NCI-H2196 treated with DMSO at 0.1 percent for 48 hours (cell line): ENCODE measurements at regions not wholly inside any gene's neighbourhood (a gene's known extent, or its start where the extent isn't known, plus 50 kb on each side); places are given as distances from the start of the nearest gene placed in this dataset.
"Not testable (repeated sequence)": the region's sequence is repeated elsewhere in the genome, so short reads cannot be mapped to it uniquely, and the experiment has no call there.

Experiments used
- DNase-seq: peaks from one replicate; lab custom pipeline; 2025; ENCODE audit not compliant: unreplicated experiment; lab: John Stamatoyannopoulos, UW

DNA sequence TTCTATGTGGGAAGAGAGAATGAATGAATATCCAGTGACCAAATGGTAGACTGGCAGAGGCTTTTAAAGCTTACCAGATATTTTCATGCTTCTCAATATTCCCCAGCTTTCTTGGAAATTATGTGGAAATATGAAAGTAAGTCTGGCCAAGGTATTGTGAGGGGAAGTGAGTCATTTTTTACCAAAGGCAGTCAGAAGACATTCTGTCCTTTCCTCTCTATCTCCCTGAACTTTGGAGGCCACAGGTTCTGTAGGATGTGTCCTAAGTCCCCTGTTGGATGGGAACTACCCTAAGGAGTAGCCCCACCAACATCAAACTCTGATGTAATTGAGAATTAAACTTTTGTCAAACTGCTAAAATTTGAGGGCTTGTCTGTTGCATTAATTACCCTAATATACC lies 593.8 kb upstream of the NRSN1 start:
- no peak for DNase-seq

GRCh38 chr6:23533311-23533710 lies 592.7 kb upstream of the NRSN1 start:
- no peak for DNase-seq

DNA sequence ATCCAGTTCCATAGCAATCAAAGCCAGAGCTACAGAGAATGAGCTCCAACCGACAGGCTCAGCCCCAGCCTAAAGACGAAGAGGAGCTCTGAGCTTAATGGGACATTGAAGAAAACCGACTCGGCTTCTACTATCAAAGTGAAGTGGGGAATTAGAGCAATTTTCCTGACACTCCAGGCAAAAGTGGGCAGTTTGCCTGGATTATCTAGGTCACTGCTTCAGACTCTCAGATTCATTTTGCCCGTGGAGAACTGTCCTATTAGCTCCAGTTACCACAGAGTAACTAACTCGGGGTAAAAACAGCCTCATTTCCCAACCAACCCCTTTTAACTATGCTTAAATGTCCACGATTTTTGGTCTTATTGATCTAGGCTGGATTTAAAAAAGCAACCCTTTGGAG lies 592.1 kb upstream of the NRSN1 start:
- peak; percentile 14 for DNase-seq

GRCh38 chr6:23534351-23534750 lies 591.7 kb upstream of the NRSN1 start:
- no peak for DNase-seq

DNA sequence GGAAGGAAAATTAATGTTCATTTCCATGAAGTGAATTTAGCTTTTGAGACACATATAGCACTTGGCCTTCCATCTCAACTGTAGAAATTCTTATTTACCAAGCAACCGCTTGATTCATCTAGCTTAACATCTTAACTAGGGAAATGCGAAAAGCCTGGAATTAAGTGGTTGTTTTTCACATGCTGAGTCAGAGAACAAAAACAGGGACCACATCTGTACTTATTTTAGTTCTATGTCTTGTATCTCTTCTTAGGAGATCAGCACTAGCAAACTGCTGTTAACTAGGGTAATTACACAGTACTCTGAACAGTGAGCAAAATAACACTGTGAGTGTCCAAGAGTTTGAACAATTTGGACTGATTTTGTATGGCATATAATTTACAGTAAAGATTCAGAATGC lies 590.9 kb upstream of the NRSN1 start:
- DNase-seq: no peak

- no peak for DNase-seq
These were observed 588.2 kb upstream of the NRSN1 start for GRCh38 chr6:23537828-23538227.

DNA sequence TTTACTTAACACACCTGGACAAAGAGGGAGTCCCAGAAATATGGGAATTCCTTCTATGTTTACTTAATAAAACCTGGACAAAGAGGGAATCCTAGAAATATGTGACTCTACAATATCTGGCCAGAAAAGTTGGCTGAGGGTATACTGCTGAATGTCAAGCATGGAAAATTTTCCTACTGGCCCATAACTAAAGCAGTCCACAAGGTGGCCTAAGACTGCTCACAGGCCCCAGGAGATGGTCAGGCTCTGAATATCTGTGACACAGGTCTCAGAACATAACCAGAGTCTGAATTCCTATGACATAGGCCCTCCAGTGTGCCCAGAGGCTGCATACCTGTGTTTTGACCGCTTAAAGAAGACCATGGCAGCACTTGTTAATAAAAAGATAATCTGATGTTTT lies 578.2 kb upstream of the NRSN1 start:
- DNase-seq: no peak

DNA sequence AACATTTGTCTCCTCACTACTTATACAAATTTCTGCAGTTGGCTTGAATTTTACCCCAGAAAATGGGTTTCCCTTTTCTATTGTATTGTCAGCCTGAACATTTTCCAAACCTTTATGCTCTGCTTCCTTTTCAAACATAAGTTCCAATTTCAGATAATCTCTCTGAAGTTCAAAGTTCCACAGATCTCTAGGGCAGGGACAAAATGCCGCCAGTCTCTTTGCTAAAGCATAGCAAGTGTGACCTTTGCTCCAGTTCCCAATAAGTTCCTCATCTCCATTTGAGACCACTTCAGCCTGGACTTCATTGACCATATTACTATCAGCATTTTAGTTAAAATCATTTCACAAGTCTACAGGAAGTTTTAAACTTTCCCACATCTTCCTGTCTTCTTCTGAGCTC lies 571.1 kb upstream of the NRSN1 start:
- DNase-seq: not testable (repeated sequence)

- no peak for DNase-seq
These were observed 566.2 kb upstream of the NRSN1 start for GRCh38 chr6:23559587-23560343.

DNA sequence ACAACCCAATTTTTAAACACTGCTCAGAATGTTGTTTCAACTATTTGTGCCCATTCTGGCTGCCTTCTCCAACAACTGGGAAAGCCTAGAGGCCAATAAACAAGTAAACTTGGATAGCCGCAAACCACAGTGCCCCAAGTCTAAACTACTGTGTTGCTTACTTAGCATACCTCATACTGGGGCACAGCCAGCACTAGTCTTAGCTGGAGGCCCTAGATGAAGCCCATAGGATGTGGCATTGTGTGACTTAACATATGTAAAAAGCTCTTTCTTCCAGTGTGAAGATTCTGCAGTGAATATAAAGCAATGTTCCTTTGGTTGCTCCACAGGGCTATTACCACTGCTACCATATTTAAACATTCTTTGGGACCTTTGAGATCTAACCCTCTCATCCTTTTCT lies 564.3 kb upstream of the NRSN1 start:
- no peak for DNase-seq

GRCh38 chr6:23562554-23562953 lies 563.5 kb upstream of the NRSN1 start:
- DNase-seq: no peak

- no peak for DNase-seq
These were observed 562.7 kb upstream of the NRSN1 start for GRCh38 chr6:23563323-23563722.

- DNase-seq: no peak
These were observed 559.6 kb upstream of the NRSN1 start for GRCh38 chr6:23566418-23566817.

- DNase-seq: no peak
These were observed 557.7 kb upstream of the NRSN1 start for GRCh38 chr6:23568292-23568691.

- DNase-seq: no peak
These were observed 541.8 kb upstream of the NRSN1 start for GRCh38 chr6:23584134-23584763.

DNA sequence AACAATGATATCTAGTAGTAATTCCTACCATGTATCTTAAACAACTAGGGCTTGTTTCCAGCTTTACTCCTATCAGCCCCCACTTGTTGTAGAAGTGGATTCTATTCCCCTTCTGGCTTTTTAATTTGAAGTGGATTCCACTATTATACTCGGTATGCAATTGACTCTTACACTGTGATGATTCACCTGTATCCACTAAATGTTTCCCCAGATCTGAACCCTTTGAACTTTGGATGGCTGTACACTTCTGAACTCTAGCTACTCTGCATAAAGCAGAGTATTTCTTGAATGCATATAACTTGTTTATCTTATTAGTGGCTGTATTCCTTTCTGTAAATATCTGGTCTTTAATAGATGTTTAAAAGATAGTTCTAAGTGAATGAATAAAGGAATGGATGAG lies 538.4 kb upstream of the NRSN1 start:
- no peak for DNase-seq

GRCh38 chr6:23589811-23590210 lies 536.2 kb upstream of the NRSN1 start:
- DNase-seq: no peak

DNA sequence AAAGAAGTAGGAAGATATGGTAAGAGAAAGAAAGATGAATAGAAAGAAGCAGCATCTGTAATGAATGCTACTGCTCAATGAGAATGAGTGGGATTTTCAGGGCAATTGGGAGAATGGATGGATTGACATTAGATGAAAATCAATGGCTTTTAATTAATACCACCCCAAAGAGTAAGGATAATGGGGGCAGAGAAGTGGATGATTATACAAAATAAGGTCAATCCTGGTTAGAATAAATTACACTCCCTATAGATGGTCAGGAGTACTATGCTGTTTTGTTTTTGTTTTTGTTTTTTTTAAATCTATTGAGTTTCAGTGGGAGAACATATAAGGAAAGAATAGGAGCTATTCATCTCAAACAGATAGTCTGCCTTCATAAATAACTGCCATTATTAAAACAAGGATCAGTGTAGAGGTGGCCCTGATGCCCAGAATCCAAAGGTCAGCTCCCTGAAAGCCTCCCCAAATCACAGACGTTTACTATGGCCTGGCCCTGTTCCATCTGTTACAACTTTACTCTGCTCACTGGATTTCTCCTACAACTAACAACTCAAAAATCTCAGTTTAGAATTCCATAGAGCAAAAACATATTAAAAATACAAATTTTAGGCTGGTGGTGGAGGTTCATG lies 535.4 kb upstream of the NRSN1 start:
- DNase-seq: no peak

- no peak for DNase-seq
These were observed 534.3 kb upstream of the NRSN1 start for GRCh38 chr6:23591761-23592160.

GRCh38 chr6:23600118-23600517 lies 525.9 kb upstream of the NRSN1 start:
- DNase-seq: no peak

DNA sequence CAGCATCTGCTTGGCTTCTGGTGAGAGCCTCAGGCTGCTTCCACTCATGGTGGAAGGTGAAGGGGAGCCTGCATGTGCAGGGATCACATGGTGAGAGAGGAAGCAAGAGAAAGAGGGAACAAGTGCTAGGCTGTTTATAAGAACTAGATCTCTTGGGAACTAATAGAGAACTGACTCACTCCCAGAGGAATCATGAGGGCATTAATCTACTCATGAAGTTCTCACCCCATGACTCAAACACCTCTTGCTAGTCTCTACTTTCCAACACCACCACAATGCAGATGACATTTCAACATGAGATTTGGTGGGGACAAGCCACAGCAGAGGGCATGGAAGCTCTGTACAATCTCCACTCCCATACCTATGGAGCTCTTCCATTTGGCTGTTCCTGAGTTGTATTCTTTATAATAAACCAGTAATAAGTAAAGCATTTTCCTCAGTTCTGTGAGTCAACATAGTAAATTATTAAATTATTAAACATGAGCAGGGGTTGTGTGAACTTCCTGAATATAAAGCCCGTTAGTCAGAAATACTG lies 524.1 kb upstream of the NRSN1 start:
- no peak for DNase-seq

DNA sequence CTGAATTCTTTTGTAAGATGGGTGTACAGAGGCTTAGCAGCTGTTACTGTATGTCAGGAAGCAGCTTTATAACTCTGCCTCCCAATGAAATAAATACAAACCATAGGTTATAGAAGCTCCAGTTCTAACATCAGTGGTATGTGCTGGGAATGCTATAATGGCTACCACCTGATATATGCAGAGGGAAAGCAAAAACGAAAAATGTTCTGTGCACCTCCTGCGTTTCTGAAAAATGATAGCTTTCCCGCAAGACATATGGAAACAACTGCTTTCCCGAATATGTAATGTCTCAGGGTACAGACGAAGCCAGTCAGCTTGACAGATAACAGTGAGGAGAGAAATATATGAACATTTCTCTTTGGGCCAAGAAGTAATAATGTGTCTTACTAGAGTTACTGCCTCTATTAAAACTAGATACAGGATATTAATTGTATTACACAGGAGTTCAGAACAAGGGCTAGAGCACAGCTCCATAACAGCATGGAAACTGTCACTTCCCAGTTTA lies 517.0 kb upstream of the NRSN1 start:
- DNase-seq: no peak
